Stimulated activated CD8-positive, alpha-beta memory T cell treated with anti-CD3 and anti-CD28 coated beads, Interleukin-12 subunit alpha, Interleukin-12 subunit beta, amount 100 ng/mL, for 24 hours (primary cell): ENCODE measurements at regions not wholly inside any gene's neighbourhood (a gene's known extent, or its start where the extent isn't known, plus 50 kb on each side); places are given as distances from the start of the nearest gene placed in this dataset.
"Not testable (repeated sequence)": the region's sequence is repeated elsewhere in the genome, so short reads cannot be mapped to it uniquely, and the experiment has no call there.

Source experiments
- DNase-seq: peaks from one replicate; pipeline ENCODE4 v3.0.0-alpha.2; 2020; ENCODE audit errors: extremely low read depth

DNA sequence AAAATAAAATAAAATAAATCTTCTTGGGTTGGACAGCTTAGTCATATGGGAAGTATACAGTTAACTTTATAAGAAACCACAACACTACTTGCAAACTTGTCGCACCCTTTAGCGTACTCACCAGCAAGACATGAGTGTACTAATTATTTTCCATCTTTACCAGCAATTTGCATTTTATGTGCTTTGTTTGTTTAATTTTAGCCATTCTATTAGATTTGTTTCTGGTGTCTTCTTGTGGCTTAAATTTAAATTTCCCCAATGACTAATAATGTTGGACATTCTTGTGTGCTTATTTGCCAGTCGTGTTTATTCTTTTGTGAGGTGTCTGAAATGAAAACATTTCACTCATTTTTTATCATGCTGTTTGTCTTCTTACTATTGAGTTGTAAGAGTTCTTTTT, 1172.2 kb upstream of the CITED2 start:
- DNase-seq: no peak

DNA sequence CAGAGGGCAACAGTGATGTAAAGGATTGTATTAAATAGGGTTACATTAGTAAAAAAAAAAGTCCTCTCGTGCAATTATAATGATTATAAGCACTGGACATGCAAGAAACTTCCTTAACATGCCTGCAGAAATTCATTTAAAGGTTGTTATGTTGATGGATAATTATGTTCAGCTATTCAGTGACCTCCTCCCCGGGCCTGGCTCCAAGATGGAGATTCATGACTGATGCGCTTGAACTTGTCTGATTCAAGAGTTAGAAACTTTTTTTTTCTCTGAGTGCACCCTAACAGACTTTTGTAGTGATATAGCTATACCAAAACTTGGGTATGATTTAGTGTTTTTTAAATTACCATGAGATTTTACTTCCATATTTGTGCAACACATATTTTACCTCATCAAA, 1170.0 kb upstream of the CITED2 start:
- DNase-seq: no peak

DNA sequence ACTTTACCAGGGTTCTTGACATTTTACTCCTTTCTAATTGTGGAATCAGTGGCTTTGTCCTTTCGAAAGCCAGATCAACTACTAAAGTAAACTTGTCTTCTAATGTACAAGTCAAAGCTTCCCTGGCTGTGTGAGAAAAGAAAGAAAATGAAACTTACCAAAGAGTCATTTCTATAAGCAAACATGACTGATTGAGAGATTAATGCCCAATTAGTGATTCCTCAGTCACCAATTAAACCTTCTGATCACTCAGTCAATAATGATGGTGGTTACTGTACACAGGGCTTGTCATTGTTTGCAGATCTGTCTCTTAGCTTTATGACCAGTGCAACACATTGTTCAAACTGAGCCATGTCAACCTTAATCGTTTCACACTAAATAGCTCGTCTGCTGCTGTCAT, 1168.4 kb upstream of the CITED2 start:
- DNase-seq: no peak

DNA sequence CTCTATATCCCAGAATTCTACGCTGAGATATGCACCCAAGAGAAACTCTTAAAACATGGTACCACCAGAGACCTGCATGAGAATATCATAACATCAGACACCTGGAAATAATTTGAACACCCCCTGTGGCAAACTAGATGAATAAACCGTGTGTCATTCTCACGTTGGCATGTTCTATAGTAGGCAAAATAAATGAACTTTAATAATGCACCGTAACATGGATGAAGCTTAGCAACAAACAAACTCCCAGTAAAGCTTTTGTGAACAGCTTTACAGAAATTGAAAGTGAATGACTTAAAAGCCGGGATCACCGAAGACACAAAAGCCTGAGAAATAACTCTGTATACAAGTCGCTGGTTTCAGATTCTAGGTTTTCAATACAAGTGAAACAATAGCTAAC, 1166.8 kb upstream of the CITED2 start:
- DNase-seq: no peak

DNA sequence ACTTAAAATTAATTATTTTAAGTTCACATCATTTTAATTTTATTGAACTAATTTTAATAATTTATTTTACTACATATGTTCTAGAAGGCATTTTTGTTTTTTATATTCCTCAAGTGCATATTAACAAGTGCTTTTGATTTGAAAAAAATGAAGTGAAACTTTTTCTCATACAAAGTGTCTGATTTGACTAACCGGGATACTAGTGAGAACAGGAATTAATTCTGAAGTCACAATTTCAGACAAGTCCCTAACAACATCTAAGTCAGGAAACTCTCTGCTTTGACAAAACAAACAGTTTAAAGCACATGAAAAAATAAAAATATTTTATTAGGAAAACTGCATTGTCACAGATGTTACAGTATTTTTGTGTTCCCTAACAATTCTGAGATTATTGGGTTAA, 1166.3 kb upstream of the CITED2 start:
- no peak for DNase-seq

DNA sequence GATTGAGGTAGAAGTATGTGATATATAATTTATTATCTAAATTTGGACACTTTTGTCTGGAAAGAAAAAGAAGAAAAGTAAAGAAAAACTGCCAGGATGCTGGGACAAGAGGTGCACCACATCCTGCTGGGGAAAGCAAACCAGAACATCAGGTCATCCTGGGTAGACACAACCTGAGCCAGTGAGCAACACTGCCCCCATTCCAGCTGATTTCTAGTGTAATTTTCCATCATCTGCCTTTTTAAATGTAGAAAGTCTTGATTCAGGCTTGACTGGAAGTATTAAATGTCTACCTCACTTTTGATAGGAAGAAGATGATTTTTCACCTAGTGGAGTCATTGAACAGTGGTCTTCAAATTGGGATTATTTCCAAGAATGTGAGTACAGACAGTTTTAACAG, 1164.5 kb upstream of the CITED2 start:
- DNase-seq: no peak

DNA sequence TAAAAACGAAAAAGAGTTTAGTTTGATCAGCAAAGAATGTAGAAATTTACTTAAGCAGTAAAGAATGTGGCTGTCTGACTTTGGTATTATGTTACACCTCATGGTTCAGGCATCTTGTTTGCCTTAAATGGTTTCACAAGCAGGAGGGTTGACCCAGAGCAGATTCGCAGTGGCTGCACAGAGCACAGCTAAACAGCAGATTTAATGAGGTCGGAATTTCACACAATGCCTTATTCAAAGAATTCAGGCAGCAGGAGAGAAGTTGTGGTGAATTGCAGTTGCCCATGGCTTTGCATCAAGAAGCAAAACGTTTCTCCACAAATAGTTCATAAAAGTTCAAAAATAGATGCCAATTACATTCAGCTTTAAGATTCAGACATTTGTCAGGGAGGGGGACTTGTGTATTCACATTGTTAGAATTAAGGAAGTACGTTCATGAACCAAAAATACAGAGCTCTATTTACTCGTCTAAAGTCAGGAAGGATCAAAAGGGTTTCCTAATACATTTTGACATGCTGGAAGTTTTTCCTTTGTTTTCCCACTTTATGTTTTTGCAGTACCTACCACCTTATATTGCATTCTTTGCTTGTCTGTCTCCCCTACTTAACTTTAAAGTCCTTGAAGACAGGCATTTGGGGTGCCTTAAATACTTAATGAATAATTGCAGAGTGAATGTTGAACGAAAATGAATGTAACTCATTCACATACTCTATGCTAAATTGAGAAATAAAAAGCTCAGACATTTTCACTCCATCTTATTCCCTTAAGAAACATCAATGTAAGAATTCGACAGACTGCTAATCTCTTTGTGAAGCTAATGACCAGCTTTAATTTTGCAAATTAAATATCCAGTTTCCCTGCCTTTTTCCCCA, 1163.6 kb upstream of the CITED2 start:
- no peak for DNase-seq

DNA sequence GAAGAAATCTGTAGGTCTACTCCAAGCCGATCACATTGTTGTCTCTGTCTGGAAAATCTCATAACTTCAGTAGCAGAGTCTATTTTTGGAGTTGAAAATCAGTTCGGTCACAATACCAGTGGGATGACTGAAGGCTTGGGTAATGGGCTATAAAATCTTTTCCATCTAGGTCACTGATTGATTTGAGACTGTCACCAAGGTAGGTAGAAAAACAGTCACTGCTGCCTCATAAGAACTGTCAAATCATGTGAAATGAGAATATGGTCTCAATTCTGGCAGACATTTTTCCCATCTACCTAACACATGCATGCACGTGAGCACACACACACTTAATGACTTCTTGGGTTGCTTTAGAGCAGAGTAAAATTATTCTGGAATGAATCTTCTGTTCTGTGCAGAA, 1162.8 kb upstream of the CITED2 start:
- no peak for DNase-seq

DNA sequence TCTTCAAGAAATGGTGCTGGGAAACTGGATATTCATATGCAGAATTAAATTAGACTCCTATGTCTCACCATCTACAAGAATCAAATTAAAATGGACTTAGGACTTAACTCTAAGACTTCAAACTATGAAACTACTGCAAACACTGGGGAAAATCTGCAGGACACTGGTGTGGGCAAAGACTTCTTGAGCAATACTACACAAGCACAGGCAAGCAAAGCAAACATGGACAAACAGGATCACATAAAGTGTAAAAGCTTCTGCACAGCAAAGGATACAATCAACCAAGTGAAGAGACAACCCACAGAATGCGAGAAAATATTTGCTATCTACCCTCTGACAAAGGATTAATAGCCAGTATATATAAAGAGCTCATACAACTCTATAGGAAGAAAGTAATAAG, 1161.1 kb upstream of the CITED2 start:
- no peak for DNase-seq

DNA sequence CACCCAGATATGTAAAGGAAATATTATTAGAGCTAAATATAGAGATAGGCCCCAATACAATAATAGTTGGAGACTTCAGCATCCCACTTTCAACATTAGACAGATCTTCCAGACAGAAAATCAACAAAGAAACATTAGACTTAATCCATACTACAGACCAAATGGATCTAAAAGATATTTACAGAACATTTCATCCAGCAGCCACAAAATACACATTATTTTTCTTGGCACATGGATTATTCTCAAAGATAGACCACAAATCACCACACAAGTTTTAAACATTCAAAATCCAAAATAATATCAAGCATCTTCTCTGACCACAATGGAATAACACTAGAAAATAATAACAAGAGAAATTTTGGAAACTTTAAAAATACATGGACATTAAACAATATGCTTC, 1159.1 kb upstream of the CITED2 start:
- no peak for DNase-seq

DNA sequence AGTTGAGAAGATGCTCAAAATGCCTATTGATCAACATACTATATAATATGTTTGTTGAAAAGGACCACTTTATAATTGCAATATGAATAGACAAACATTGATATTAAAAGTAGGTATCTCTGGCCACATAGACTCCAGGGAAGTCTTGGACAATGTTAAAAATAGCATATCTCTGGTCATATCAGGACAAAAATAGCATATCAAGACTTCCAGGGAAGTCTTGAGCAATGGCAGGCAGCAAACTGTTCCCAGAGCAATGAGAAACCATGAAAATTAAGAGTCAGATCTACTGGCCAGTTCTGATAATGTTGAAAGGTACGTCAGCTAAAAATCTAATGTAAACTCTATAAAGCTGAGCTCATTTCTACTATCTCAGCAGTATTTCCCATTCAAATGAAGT, 1130.3 kb upstream of the CITED2 start:
- DNase-seq: no peak

DNA sequence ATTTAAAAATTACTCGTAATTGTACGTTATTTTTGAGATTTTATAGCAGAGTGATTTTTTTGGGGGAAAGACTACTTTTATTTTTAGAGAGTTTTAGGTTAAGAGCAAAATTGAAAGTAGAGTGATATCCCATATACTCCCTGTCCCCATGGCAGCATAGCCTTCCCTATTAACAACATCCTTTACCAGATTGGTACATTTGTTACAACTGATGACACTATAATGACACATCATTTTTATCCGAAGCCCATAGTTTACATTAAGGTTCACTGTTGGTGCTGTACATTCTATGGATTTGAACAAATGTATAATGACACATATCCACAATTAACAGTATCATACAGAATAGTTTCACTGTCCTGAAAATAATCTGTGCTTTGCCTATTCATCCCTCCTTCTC, 1126.4 kb upstream of the CITED2 start:
- no peak for DNase-seq

DNA sequence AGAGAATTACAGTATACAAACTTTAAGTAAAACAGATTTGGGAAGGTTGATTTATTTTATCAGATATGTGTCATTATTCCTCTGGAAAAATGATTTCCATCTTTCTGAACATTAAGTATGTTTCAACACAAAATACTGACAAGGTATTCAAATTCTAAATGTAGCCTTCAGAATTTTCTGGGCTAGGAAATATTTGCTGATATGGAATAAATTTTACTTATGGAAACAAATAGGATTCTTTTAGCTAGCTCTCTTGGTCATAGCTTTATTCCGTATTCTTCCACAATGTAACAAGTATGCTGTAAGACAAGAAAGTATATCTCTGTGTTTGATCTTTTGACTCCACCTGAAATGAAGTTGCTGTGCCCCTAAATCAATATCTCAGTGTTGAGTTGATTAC, 1125.2 kb upstream of the CITED2 start:
- DNase-seq: no peak

DNA sequence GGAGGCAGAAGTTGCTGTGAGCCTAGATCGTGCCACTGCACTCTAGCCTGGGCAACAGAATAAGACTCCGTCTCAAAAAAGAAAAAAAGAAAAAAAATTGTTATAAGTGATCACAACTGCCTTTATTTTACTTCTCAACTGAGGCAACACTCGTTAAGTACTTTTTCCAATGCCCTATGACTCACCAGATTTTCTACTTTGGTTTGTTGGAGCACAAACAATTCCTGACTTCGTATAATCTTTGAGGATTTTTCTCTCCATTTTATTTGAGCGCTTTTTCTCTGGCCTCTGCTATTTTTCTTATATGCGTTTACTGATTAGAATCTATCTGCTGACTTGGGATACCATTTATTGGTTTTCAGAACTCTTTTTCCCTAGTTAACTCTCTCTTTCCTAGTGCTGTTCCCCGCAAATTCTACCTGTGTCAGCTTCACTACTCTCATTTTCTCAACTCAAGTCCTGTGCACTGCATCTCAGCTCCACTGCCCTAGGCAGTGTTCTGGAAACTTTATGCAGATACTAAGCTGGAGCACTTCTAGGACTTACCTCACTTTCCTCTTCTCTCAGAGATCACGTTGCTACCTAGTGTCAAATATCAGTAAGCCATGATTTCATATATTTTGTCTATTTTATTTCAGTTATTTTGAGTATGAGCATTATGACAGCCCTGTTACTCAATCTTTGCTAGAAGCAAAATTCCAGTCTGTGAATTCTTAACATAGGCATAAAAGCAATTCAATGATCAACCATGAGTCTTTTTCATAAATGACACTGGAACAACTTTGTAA, 1120.1 kb upstream of the CITED2 start:
- no peak for DNase-seq

DNA sequence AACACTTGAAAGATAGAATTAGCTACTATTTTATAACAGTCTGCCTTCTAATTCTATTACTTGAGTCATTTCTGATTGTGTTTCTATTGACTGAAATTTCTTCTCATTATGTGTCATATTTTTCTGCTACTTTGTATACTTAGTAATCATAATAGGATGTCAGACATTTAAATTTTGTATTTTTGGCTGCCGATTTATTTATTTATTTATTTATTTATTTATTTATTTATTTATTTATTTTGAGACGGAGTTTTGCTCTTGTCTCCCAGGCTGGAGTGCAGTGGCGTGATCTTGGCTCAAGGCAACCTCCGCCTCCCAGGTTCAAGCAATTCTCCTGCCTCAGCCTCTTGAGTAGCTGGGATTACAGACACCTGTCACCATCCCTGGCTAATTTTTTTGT, 1119.0 kb upstream of the CITED2 start:
- not testable (repeated sequence) for DNase-seq

DNA sequence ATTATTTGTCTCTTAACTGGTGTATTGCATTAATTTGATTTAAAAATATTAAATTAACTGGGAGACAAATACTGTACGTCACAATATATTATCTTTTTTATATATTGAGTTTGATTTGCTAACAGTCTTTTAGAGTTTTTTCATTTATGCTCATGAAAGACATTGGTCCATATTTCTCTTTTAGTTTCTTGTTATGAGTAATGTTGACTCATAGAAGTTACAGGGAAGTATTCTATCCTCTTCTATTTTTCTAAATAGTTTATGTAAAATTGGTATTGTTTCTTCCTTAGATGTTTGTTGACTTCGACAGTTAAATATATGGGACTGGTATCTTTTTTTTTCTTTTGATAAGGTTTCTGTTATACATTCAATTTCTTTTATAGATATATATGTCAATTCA, 1115.6 kb upstream of the CITED2 start:
- no peak for DNase-seq

DNA sequence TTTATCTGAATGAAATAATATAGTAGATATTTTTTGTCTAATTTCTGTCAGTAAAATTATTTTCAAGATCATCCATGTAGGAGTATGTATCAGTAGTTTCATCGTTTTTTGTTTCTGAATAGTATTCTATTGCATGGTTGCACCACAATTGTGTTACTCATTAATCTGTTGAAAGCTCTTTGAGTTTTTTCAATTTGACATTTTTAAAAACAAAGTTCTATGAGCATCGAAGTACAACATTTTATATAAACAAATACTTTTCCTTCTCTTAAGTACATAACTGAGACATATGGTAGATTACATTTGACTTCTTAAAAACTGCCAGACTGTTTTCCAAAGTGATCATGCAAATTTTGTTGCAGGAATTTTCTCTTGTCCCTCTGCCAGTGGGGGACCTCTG, 1113.1 kb upstream of the CITED2 start:
- no peak for DNase-seq

DNA sequence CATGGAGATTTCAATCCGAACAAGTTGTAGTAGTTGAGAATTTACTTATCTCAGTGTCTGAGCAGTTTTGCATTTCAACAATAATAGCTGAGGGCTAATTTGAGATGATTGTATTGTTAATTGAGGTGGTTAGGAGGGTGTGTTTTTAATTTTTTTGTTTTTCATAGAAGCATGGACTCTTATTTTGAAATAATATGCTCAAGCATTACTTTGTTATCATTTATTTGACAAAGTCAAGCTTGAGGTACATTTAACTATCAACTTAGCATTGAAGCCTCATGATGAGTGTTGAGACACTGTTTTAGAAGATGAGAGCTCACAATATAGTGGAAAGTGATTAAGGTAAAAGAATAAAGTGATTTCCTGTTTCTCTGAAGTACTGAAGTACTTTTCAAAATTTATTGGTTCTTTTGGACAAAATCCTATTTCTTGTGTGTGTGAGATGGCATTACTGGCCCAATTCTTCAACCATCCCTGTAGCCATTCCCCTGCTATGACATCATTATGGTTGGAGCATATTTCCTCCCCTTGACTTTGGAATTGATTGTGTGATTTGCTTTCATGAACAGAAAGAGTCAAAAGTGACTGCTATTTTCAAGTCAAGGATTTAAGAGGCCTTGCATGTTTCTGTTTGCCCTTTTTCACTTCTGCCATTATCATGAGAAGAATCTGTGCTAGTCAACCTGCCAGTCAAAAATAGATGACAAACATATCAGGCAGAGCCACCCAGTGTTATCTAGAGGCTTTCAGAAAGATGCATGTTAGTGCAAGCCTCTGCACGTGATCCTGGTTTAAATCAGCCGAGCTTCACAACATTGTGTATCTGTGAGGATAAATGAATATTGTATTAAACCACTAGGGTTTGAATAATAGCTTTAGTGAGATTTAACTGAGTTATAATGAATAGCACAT, 1112.3 kb upstream of the CITED2 start:
- no peak for DNase-seq

DNA sequence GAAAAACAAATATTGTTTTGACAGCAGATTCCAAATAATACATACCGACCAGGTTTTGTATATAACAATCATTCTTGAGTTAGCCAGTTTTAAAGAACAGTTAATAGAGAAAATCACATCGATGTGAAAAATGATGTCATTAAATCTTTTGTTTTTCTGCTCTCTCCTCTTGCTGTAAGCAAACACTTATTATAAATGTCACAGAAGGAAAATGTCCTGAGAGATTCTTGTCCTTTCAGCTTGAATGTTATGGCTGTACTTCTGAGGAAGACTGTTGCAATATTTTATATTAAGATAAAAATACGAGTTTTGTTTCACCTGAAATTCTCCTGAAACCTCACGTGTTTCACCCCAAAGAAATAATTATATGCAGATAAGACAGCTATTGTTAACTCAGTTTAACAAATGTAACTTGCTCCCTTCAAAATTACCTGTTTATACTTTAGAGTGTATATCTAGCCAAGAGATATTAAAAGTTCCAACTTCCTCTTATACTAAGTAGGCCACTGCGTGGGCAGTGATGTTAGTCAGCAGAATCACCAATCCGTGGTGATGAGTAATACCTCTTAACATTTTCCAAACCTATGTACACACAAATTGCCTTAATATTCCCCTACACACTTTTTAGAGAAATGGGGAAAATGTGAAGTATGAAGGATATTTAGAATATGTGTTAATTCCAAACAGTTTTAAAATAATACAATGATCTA, 1111.4 kb upstream of the CITED2 start:
- DNase-seq: no peak

DNA sequence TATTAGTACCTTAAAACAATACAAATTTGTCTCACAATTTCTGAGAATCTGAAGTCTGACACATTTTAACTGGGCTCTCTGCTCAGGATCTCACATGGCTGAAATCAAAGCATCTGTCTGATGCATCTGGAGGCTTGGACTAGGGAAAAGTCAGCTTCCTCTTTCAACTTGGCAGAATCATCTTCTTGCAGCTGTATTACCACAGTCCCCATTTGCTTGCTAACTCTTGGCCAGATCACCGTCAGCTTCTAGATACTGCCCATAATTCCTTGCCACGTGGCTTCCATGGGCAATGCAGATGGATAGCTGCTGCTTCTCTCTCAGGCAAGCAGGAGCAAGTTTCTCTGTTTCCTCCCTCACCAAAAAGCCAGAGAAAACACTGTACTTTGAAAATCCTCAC, 1106.4 kb upstream of the CITED2 start:
- DNase-seq: no peak

DNA sequence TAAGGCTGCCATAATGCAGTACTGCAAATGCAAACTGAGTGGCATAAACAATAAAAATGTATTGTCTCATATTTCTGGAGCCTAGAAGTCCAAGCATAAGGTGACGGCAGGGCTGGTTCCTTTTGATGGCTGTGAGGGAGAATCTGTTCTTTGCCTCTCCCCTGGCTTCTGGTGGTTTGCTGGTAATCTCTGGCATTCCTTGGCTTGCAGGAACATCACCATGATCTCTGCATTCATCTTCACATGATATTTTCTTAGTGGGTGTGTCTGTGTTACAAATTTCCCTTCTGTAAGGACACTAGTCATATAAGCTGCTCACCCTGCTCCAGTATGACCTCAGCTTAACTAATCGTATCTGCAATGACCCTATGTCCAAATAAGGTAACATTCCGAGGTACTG, 1104.2 kb upstream of the CITED2 start:
- no peak for DNase-seq

DNA sequence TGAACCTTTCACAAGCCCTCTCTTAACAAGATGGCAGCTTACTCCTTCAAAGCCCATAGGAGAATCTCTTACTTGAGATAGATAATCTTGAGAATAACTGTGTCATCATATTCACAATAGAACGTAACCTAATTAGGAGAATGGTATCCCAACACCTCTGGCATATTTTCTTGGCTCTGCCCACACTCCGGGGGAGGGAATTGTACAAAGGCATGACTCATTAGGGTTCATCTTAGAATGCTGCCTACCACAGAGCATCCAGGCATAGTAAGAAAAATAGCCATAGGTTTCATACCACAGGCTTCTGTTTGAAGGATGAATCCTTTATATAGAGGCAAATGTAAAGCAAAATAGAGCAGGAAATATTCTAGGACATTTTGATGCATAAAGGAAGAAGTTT, 1100.6 kb upstream of the CITED2 start:
- DNase-seq: no peak
